ENCODE measurements at regions not wholly inside any gene's neighbourhood (a gene's known extent, or its start where the extent isn't known, plus 50 kb on each side); places are given as distances from the start of the nearest gene placed in this dataset.

- TF ChIP-seq CTCF (optimal IDR thresholded peaks at IDR 0.05 in 1 of 3, IDR thresholded peaks at IDR 0.05 in 1 of 3, conservative IDR thresholded peaks at IDR 0.05 in 1 of 3; ENCODE audit: extremely low read depth in 1 of 3, insufficient read depth in 2 of 3, low read length in 3 of 3) (no peak), EZH2 (IDR thresholded peaks at IDR 0.05; ENCODE audit: low read length) (no peak)
These were observed 112.9 kb upstream of the RPS6KA2 start for GRCh38 chr6:166739976-166740318.

All from keratinocyte (primary cell).